HG03520 (cell line): ENCODE measurements at regions not wholly inside any gene's neighbourhood (a gene's known extent, or its start where the extent isn't known, plus 50 kb on each side); places are given as distances from the start of the nearest gene placed in this dataset.

ENCODE experiments used
- ATAC-seq: cut with Tn5 transposase; IDR thresholded peaks from one replicate; pipeline ENCODE4 v1.9.1; 2021; ENCODE audit warnings: mild to moderate bottlenecking, moderate library complexity; ENCODE audit not compliant: unreplicated experiment

DNA sequence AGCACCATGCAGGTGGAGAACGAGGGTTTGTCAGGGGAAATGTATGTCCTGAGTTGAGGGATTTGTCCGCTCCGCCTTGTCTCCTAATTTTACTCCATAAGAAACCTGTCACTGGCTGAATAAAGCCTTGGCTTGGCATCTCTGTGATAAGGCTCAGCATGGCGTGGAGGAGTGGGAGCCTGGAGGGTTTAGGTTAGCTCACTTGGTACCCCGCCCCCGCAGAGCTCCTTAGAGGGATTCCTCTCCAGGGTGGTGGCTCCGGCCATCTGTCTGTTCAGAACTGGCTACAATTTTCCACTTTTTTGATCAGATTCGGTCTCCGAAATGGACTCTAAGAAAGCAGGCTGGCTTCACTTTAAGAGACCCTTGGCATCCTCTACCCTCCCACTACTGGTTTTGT lies 192.2 kb upstream of the SYNDIG1 start:
- no peak for ATAC-seq

DNA sequence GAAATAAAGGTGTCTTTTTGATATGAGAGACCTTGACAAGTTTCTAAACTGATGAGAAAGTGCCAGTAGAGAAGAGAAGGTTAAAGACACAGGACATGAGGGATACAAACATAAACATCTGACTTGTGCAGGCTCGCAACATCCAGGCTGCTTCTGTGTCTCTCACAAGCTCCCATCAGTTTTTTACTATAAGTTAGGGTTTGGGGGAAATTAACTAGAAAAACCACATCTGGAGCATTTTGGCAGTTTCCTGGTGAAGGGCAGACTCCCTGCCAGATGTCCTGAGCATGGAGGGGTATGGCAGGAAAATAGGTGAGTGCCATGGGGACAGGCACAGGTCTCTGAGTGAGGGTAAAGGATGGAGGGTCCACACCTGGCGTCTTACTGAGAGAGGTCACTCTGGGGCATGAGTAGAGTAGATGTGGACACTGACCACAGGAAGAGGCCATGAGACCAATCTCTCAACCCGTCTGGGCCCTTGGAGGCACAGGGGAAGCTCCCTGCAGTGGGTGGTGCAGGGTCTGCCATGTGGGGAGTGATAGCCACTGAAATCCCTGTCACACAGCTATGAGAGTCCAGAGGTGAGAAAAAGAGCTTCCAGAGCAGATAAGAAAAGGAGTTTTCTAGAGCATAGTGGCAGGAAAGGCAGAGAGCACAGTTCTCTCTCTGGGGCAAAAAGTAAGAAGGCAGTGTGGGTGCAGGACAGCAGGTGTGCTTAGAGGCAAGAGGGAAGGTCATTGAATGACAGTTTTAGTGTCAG lies 193.3 kb upstream of the SYNDIG1 start:
- no peak for ATAC-seq

DNA sequence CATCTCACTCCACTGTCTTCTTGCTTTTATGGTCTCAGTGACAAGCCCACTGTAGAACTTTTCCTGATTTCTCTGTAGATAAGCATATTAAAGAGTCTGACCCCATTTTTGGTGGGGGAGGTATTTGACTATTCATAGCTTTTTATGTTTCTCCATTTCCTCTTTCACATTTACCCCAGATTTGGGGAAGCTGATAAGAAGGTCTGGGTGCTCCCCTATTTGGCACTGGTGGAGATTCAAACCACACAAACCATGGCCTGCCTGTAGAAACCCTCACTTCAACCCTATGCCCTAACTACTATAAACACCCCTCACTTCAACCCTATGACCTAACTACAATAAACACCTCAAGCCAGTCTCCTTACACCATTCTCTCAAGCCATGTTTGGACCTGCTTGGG lies 196.2 kb upstream of the SYNDIG1 start:
- ATAC-seq, result no peak

DNA sequence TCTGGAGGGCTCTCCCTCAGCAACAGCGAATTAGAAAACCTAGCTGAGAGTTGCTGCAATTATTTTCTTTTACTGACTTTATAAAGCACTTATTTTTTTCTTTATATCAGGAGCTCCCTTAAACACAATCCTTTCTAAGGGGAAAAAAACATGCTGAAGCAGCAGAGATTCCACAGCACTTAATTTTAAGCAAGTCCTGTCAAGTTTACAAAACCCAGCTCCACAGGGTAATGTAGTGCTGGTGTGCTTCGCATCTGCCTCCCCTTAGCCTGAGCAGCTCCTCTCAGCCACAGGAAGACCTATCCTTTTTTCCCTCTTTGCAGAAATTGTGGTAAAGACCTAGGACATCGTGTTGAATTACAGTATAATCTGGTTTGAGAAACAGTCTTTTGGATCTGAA lies 208.1 kb upstream of the SYNDIG1 start:
- ATAC-seq, result no peak

DNA sequence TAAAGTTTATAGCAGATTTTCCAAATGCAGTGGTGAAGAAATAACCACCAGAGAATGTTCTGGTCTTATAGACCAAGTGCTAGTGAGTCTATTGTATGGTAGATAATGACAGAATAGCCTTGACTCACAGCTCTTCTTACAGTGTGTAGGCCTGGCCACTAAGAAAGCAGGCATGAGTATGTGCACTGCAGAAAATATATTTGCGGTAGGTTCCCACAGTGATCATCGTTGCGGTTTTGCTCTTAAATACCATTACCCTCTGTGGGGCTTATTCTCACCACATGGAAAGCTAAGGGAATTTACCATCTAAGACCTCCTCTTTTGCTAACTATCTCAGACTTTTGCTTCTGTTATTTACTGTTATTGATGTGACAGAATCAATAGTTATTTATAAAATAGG lies 212.3 kb upstream of the SYNDIG1 start:
- no peak for ATAC-seq

DNA sequence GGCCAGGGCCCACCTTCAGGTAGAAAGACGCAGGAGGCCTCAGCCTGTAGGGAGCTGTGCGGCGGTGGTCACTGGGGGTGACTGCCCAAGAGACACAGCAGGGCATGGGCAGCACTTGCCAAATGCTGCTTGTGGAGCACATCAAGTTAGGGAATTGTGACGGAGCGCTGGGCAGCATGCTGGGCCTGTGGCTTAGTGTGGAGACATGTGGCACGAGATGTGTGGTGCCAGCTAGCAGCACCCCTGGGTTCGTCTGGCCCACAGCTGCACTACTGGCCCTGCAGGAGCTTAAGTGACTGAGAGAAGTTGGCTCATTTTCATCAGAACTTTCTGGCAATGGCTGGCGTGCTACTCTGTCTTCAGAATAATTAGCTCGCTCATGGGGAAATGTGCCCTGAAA lies 213.1 kb upstream of the SYNDIG1 start:
- ATAC-seq, result no peak

DNA sequence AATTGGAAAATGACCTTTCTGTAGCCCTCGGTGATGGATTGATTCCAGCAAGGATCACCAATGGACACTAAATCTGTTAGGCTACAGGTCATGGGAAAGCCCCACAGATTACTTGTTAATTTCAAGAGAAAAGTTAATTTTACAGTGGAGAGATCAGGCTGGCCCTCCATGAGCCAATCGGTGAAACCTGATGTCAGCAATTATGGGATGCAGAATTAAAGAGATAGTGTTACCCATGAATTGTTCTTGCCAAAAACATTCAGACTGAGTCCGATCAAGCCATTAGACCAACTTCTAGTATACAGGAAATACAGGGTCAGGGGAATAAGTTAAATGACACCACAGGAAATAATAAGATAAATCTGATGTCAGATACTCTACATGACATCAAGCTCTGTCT lies 214.9 kb upstream of the SYNDIG1 start:
- no peak for ATAC-seq

DNA sequence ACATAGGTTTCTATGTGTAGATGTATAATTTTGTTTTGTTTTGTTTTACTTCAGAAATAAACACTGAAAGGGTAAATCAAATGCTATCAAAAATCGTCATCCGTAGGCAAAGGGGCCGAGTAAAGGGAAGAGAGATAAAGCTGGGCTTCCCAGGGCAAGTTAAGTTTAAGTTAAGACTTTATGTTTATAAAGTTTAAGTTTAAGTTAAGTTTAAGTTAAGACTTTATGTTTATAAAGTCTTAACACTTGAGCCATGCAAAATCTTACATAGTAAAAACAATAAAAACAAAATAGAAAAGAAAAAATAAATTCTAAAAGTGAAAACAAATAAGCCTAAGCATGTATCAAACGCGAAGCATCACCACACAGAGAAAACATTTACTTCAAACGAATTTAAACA lies 216.1 kb upstream of the SYNDIG1 start:
- no peak for ATAC-seq

DNA sequence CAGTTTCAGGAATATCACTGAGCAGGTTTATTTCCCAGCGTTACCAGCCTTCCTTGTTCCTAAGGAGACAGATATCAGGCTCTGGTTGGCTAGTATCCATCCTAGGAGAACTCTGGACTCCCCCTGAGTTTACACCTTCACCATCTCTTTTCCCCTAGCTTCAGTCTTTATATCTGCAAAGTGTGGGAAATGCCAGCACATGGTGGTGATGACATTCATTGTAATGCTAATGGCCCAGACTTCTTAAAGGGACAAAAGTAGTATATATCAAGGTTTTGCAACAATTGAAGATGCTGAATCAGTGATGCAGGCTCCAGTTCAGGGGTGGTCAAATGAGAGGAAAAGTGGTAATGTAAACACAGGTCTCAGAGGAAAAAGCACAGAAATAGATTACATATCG lies 224.3 kb upstream of the SYNDIG1 start:
- no peak for ATAC-seq

DNA sequence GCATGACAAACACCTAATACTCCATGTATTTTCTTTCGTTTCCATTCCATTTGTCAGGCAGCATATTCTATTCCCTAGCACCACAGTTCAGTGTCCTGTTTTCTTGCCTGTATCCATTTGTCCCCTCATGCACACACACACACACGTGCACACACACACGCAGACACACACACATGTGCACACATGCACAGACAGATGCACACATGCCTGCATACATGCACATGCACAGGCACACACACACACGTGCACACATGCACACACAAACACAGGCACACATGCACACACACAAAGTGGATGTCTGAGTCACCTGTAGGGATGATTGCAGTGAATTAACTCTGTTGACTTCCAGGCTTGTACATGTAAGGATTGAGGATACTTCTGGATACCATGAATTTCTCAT lies 226.7 kb upstream of the SYNDIG1 start:
- ATAC-seq, result no peak

DNA sequence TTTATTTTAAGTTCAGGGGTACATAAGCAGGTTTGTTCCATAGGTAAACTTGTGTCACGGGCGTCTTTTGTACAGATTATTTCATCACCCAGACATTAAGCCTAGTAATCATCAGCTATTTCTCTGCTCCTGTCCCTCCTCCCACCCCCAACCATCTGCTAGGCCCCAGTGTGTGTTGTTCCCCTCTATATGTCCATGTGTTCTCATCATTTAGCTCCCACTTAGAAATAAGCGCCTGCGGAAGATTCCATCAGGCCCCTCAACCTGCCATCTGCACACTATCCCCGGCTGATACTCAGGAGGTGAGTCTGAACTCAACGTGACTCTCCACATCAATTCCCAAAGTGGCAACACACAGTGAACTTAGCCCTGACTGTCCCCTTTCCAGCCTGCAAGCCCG lies 228.0 kb upstream of the SYNDIG1 start:
- no peak for ATAC-seq

DNA sequence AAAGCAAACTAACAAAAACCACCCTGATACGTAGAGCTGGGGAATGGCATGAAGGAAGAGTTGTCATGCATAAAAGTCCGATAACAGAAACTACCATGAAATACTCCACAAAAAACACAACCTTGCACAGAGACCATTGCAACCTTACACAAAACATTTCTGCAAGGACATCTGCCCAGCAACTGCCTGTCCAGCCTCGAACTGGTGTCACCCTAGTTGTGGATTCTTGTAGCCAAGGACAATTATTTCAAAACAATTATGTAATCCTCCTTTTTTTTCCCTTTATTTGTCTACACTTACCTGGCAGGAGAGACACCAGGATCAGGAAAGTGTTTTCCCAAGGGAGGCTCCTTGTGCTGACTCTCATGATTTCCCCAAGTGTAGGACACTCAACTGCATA lies 232.5 kb upstream of the SYNDIG1 start:
- ATAC-seq, result no peak

DNA sequence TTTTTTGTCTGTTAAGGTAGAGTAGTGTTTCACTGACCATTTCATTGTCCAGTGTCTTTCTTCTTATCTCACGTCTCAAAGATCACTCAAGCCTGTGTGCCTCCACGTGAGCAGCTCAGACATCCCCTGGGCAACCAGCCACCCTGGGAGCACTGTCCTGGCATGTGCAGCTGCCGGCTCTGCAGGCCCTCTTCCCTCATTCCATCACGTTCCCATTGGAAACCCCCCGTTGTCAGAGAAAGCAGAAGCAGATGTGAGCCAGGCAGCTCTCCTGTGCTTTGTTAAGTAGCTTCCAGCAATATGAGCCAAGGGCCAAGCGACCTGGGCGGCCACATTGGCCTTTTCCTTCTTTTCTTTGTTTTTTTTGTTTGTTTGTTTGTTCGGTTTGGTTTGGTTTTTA lies 233.2 kb upstream of the SYNDIG1 start:
- ATAC-seq, result no peak

DNA sequence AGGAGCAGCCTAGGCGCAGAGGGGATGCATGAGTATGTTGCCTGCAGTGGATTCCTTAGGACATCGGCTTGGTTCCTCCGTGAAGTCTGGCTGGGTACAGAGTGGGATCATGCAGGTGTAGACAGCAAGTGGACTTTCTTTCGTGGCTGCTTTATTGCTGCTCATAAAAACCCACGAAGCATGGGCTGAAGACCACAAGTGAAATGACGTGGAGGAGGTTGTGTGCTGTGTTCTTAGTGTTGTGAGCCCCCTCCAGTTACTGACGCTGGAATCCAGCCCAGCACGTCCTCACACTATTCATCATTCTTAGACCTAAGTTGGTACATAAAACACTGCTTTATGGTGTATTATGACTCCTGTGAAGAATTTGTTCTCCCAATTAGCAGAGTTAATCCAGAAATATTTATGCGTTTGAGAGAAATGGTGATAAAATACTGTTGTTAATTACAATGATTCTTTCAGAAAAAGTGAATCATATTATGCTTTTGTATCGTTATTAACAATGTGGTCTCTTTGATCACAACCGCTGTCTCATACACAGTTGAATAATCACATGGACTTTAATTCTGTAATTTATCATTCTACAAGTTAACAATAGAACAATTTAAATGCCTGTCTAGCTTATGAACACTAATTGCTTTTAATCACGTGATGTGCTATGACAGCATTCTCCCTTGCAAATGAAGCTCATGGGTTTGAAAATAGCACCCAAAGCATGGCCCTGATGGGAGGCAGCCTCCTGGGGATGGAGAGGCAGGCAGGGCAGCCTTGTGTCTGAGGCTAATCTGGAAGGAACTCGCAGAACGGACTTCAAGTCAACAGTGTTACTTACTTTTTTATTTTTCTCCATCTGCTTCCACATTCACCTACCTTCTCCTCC lies 233.9 kb upstream of the SYNDIG1 start:
- no peak for ATAC-seq

DNA sequence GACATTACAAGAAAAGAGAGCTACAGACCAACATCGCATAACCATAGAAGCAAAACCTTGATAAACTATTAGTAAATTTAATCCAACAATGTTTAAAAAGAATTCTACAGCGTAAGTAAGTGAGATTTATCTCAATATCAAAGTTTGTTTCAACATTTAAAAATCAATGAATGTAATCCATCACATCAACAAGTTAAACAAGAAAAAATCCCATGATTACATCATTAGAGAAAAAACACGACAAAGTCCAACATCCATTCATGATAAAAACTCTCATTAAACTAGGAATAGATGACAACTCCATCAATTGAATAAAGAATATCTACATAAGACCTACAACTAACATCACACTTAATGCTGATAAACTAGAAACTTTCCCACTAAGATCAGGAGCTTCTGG lies 239.0 kb upstream of the GGTLC1 start:
- no peak for ATAC-seq

DNA sequence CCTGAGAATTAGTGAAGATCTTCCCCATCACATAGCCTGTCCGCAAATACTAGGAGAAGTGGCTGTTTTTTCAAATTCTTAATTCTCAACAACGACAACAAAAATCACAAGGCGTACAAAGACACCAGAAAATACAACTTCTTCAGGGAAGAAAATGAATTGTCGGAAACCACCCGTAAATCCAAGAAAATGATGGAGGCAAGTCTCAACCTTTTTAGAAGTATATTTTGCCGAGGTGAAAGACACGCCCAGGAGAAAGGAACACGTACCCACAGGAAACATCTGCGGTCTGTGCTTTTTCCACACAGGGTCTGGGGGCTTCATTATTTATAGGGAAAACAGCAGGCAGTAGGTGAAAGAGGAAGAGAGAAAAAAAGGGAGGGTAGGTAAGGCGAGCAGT lies 223.9 kb upstream of the GGTLC1 start:
- ATAC-seq, result no peak

DNA sequence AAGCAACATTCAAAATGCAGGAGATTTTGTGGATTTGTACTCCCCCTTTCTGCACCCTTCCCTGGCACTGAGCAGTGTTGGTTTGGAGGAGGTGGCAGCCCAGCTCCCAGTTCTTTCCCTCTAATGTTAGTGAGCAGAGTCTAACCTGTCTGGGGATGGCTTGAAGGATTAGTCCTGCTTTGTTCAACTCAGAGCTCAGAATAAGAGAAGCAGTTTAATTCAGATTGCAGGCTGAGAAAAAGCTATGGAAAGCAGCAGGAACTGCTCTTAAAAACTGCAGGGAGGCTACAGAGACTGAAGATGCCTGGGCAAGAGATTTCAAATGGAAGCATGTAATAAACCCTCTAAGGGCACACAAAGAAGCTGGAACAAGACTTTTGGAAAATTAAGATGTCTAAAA lies 223.4 kb upstream of the GGTLC1 start:
- no peak for ATAC-seq

DNA sequence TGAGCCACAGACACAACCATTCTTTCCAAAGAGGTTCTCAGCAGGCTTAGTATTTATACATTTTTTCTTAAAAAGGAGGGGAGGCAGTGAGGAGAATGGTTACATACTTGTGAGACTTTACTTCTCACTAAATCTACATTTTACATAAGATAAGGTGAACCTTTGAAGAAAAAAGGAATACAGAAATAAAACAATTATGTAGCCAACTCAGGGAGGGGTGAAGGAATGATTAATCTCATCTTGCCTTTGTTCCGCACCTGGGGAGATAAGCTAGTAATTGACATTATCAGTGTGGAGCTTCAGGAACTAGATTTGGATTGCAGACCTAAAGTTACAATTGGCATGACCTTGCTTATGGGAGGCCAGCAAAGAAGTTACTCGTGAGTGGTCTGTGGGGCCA lies 221.8 kb upstream of the GGTLC1 start:
- no peak for ATAC-seq

DNA sequence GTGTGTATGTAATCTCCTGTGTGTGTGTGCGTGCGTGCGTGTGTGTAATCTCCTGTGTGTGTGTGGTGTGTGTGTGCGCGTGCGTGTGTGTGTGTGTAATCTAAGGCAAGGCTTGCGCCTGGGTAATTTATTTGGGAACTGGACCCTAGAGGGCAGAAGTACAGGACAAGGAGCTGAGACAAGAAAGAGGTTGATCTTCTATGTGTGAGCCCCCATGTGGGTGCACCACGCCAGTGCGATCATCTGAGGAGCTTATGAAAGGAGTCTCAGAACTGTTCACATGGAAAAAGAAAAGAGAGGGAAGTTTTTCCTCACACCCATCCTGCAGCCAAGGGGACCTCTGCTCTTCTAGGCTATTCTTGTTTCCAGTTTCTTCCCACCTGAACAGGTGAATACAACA lies 220.1 kb upstream of the GGTLC1 start:
- no peak for ATAC-seq

DNA sequence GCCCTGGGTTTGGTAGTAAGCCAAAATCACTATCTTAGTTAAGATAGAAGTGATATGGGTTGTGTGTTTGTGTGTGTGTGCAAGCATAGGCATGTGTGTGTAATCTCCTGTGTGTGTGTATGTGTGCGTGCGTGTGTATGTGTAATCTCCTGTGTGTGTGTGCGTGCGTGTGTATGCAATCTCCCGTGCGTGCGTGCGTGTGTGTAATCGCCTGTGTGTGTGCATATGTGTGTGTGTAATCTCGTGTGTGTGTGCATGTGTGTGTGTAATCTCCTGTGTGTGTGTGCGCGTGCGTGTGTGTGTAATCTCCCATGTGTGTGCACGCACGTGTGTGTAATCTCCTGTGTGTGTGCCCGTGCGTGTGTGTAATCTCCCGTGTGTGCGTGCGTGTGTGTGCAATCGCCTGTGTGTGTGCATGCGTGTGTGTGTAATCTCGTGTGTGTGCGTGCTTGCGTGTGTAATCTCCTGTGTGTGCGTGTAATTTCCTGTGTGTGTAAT lies 219.3 kb upstream of the GGTLC1 start:
- no peak for ATAC-seq

DNA sequence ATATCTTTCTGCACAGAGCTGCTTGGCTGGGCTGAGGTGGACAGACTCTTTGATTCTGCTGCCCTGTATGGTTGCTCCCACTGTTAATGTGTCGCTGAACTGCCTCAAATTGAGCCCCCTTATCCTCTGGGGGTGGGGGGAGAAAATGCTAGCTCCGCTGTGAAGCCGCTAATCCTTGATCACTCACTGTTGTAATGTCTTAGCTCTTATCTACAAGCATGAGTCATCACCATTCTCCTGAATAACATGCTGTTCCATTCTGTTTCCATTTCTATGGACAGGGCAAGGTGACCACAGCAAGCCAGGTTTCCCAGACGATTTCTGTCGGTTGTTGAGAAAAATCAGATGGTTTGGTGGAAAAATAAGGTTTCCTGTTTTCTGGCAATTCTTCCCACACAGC lies 218.4 kb upstream of the GGTLC1 start:
- ATAC-seq, result no peak

DNA sequence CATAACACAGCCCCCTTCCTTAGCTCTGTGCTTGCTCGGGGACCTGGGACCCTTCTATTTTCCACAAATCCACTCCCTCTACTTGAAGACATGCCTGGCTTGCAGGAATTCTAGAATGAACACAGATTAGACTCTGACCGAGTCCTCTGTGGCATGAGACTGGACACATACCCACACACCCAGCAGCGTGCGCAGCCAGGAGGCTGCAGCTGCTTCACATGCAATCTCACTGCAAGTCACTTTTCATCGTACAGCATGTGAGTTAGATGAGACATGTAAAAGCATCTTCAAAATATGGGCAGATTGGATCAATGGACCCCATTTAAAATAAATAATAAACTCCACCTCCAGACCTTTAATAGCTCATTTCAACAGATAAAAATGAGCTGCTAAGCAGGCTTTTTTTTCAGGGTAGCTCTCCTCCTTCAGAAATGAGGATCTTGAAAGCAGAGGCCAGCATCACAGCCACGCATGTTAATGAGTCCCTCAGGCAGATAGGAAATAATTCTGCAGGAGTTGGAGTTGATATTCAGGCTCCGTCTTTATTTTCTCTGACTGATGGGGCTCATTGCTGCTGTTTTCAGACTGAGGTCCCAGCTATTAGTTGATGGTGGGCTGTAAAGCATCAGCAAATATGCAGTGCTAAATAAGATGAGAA lies 215.1 kb upstream of the GGTLC1 start:
- no peak for ATAC-seq
